HepG2 (cell line): ENCODE measurements at regions not wholly inside any gene's neighbourhood (a gene's known extent, or its start where the extent isn't known, plus 50 kb on each side); places are given as distances from the start of the nearest gene placed in this dataset.

Source experiments
- ATAC-seq: fragments of 200-7000 bp; cut with Tn5 transposase; 3 replicates; pipeline ENCODE4 v1.9.1; 2020; ENCODE audit warnings: mild to moderate bottlenecking, moderate library complexity
- BruUV-seq: library from RNA; stranded (reverse); fragments of 400-500 nt; replicated peaks from 2 replicates; lab custom pipeline; 2021; lab: Mats Ljungman, UMichigan
- CTCF ChIA-PET: fragments of 300-600 bp; formaldehyde crosslinking; extraction: SDS; loops from one replicate; lab custom pipeline; 2021; ENCODE audit warnings: low total read pairs, inconsistent platforms, low intra/inter-chr PET ratio; lab: Yijun Ruan, JAX
- POLR2A ChIA-PET: fragments of 350-600 bp; sonication (Branson Sonifier 250); formaldehyde crosslinking; loops from one replicate; lab custom pipeline; 2020; ENCODE audit warnings: antibody characterized with exemption, inconsistent platforms; lab: Yijun Ruan, JAX
- DNase-seq: peaks from one replicate; pipeline ENCODE4 v3.0.0-alpha.2; 2015; ENCODE audit warnings: low spot score
- FAIRE-seq: peaks from 3 replicates; lab custom pipeline; 2011; peaks lifted over from hg19 to GRCh38; lab: Jason Lieb, UNC
- H2AFZ ChIP-seq: one replicate; pipeline ENCODE4 v1.6.1; 2011; ENCODE audit warnings: low read length, inconsistent platforms
- H3K27ac ChIP-seq: fragments of 300-600 bp; 3 replicates; pipeline ENCODE4 v1.8.0; 2011; ENCODE audit warnings: mixed run types, mild to moderate bottlenecking, mixed read lengths, low read length, inconsistent platforms; ENCODE audit not compliant: insufficient read depth; ENCODE audit errors: extremely low read length
- H3K27me3 ChIP-seq, 2 experiments: fragments of 200-600 bp in 1 of 2; 2 replicates in 1 of 2; 3 replicates in 1 of 2; pipeline versions ENCODE4 v1.6.0 to v1.8.0; 2011; ENCODE audit warnings: low read length in 2 of 2, mild to moderate bottlenecking in 2 of 2, moderate library complexity in 2 of 2, inconsistent platforms in 1 of 2; ENCODE audit not compliant: insufficient read depth in 2 of 2, control insufficient read depth in 1 of 2
- H3K36me3 ChIP-seq, 2 experiments: fragments of 200-600 bp in 1 of 2; replicated peaks in 1 of 2; 2 replicates in 1 of 2; 3 replicates in 1 of 2; pipeline versions ENCODE4 v1.5.1 to v1.8.0; 2011; ENCODE audit warnings: low read length in 2 of 2, inconsistent platforms in 1 of 2; ENCODE audit not compliant: insufficient read depth in 2 of 2, control insufficient read depth in 1 of 2
- H3K4me1 ChIP-seq: 2 replicates; pipeline ENCODE4 v1.5.1; 2012; ENCODE audit warnings: low read length, inconsistent platforms; ENCODE audit not compliant: insufficient read depth
- H3K4me2 ChIP-seq: 2 replicates; pipeline ENCODE4 v1.6.0; 2011; ENCODE audit warnings: low read depth, low read length, inconsistent platforms
- H3K4me3 ChIP-seq, 3 experiments: fragments of 200-600 bp in 1 of 3; sonication (generic), shearing (Covaris generic) in 1 of 3; replicated peaks in 1 of 3; 2 replicates each; pipeline ENCODE4 v1.5.1; 2011 to 2016; ENCODE audit warnings: low read length in 3 of 3, inconsistent platforms in 2 of 3, low read depth in 2 of 3, mild to moderate bottlenecking in 2 of 3, control low read depth in 1 of 3, mixed read lengths in 1 of 3; ENCODE audit not compliant: insufficient read depth in 1 of 3
- H3K79me2 ChIP-seq: one replicate; pipeline ENCODE4 v1.6.1; 2011; ENCODE audit warnings: low read length, inconsistent platforms; ENCODE audit not compliant: insufficient read depth
- H3K9ac ChIP-seq: 2 replicates; pipeline ENCODE4 v1.6.0; 2011; ENCODE audit warnings: mild to moderate bottlenecking, low read depth, low read length, inconsistent platforms; ENCODE audit not compliant: insufficient read depth
- H3K9me3 ChIP-seq: 2 replicates; pipeline ENCODE4 v1.5.1; 2012; ENCODE audit warnings: mild to moderate bottlenecking, low read length
- H4K20me1 ChIP-seq: 2 replicates; pipeline ENCODE4 v1.6.0; 2011; ENCODE audit warnings: inconsistent platforms, mild to moderate bottlenecking, low read length, moderate library complexity; ENCODE audit not compliant: insufficient read depth
- FIP1L1 ChIP-seq: fragments of 200-400 bp; formaldehyde crosslinking; IDR thresholded peaks from 2 replicates; pipeline ENCODE4 v1.6.1; 2018; ENCODE audit warnings: low read depth, mild to moderate bottlenecking, low read length, moderate library complexity, borderline replicate concordance; ENCODE audit not compliant: insufficient read depth
- GABPB1 ChIP-seq: IDR thresholded peaks from 2 replicates; pipeline ENCODE4 v1.6.1; 2016; ENCODE audit warnings: mild to moderate bottlenecking, missing genetic modification reagents, moderate library complexity, missing compliant biosample characterization
- GTF2F1 ChIP-seq: fragments of 150-350 bp; IDR thresholded peaks from 2 replicates; pipeline ENCODE4 v1.6.1; 2014; ENCODE audit warnings: low read length
- ISX ChIP-seq: sonication (generic); formaldehyde crosslinking; conservative IDR thresholded peaks from 2 replicates; pipeline ENCODE4 v1.5.0; 2020; ENCODE audit warnings: missing genetic modification reagents
- KDM3A ChIP-seq: IDR thresholded peaks from 2 replicates; pipeline ENCODE4 v1.6.1; 2018; ENCODE audit warnings: low read depth, missing compliant biosample characterization
- KDM6A ChIP-seq: IDR thresholded peaks from 2 replicates; pipeline ENCODE4 v1.6.1; 2016; ENCODE audit warnings: low read depth
- SIX1 ChIP-seq: sonication (generic); formaldehyde crosslinking; IDR thresholded peaks from 2 replicates; pipeline ENCODE4 v1.4.0; 2020; ENCODE audit warnings: missing genetic modification reagents, borderline replicate concordance
- ZBTB8A ChIP-seq: sonication (generic); formaldehyde crosslinking; IDR thresholded peaks from 2 replicates; pipeline ENCODE4 v1.4.0; 2020; ENCODE audit warnings: mild to moderate bottlenecking, low read depth, missing genetic modification reagents, borderline replicate concordance
- ZEB1 ChIP-seq: IDR thresholded peaks from 2 replicates; pipeline ENCODE4 v1.6.1; 2012; ENCODE audit warnings: mild to moderate bottlenecking, low read depth, inconsistent platforms; ENCODE audit not compliant: insufficient replicate concordance
- ZHX2 ChIP-seq, 2 experiments: sonication (generic) in 1 of 2; formaldehyde crosslinking in 1 of 2; IDR thresholded peaks; 2 replicates each; pipeline versions ENCODE4 v1.6.1 to v1.9.0; 2014 to 2022; ENCODE audit warnings: antibody characterized with exemption in 1 of 2, borderline replicate concordance in 1 of 2, inconsistent platforms in 1 of 2, low read depth in 1 of 2, missing genetic modification reagents in 1 of 2
- ZNF235 ChIP-seq: sonication (generic); formaldehyde crosslinking; IDR thresholded peaks from 2 replicates; pipeline ENCODE4 v1.8.1; 2023; ENCODE audit warnings: mild to moderate bottlenecking, missing genetic modification reagents, borderline replicate concordance
- ZNF567 ChIP-seq: sonication (generic); formaldehyde crosslinking; IDR thresholded peaks from 2 replicates; pipeline ENCODE4 v1.8.1; 2023; ENCODE audit warnings: mild to moderate bottlenecking, missing genetic modification reagents, borderline replicate concordance
- ZNF569 ChIP-seq: sonication (generic); formaldehyde crosslinking; IDR thresholded peaks from 2 replicates; pipeline ENCODE4 v1.5.0; 2020; ENCODE audit warnings: mild to moderate bottlenecking, missing genetic modification reagents, moderate library complexity, borderline replicate concordance
- ZNF772 ChIP-seq: sonication (generic); formaldehyde crosslinking; IDR thresholded peaks from 2 replicates; pipeline ENCODE4 v1.5.0; 2020; ENCODE audit warnings: mild to moderate bottlenecking, missing genetic modification reagents
- WGBS: methylation state at CpG from one replicate; pipeline ENCODE4 v1.1.6; 2017; ENCODE audit warnings: low lambda C conversion rate; 5-methylcytosine and 5-hydroxymethylcytosine counted together
- in situ Hi-C: cut with HindIII; loops from 2 replicates; pipeline ENCODE4 v1.10.0; 2017; ENCODE audit warnings: low pct_unique_long_range_greater_than_20kb; ENCODE audit not compliant: extremely low pct_ligation_motif_present
- intact Hi-C: fragments of 100-400 bp; cut with micrococcal nuclease; formaldehyde crosslinking; loops from one replicate; pipeline ENCODE4 v1.10.0; 2022; ENCODE audit not compliant: unreplicated experiment

- intact Hi-C loops (no loop called here), in situ Hi-C loops (no loop called here)
- no peak for FAIRE-seq
- WGBS = 0% methylated on average over 1 of the region's 1 CpG
- no peak for DNase-seq
- H3K4me3 ChIP-seq = no peak overlapping the region
- no peaks in the 10 kb centered on the region for H3K36me3 ChIP-seq
- BruUV-seq = no TSS peak
- ATAC-seq = no peak
- CTCF ChIA-PET = no interaction called here
- TF ChIP-seq KDM3A (CRISPR knock-in tag) (no peak), GABPB1 (CRISPR knock-in tag) (no peak), ZNF235 (CRISPR knock-in tag) (no peak), KDM6A (no peak), ZNF567 (no peak), ISX (CRISPR knock-in tag) (no peak)
- no peak overlapping the region for H3K27ac ChIP-seq
- H3K9ac ChIP-seq = no peak overlapping the region
- H3K79me2 ChIP-seq = no peaks in the 10 kb centered on the region
- no peaks in the 10 kb centered on the region for H4K20me1 ChIP-seq
- H3K9me3 ChIP-seq = no peaks in the 10 kb centered on the region
- no peaks in the 10 kb centered on the region for H3K27me3 ChIP-seq
- POLR2A ChIA-PET = no interaction called here
- no peak overlapping the region for H3K4me2 ChIP-seq
- no peaks in the 10 kb centered on the region for H3K4me1 ChIP-seq
- no peak overlapping the region for H2AFZ ChIP-seq
Observed at GRCh38 chr2:155944218-155944617, 388.3 kb downstream of the NR4A2 start.

- ATAC-seq (no peak), DNase-seq (no peak), FAIRE-seq (no peak)
- Histone ChIP-seq H3K4me1 (no peaks in the 10 kb centered on the region), H3K4me2 (no peak overlapping the region), H3K9ac (no peak overlapping the region), H3K27ac (no peak overlapping the region), H2AFZ (no peak overlapping the region), H3K9me3 (no peaks in the 10 kb centered on the region; the same call in 1 of the 2 replicates), H3K36me3 (no peaks in the 10 kb centered on the region), H3K79me2 (no peaks in the 10 kb centered on the region), H3K27me3 (no peaks in the 10 kb centered on the region), H4K20me1 (no peaks in the 10 kb centered on the region), H3K4me3 (no peak overlapping the region)
- in situ Hi-C loops (no loop called here), intact Hi-C loops (no loop called here)
- WGBS = 8% methylated on average over 1 of the region's 1 CpG
- CTCF ChIA-PET = no interaction called here
- no TSS peak for BruUV-seq
- POLR2A ChIA-PET = no interaction called here
- no peak for TF ChIP-seq ZEB1
- no peak for TF ChIP-seq ZHX2 (IDR thresholded peaks at IDR 0.05; ENCODE audit: low read depth)
- no peak for TF ChIP-seq ZHX2 (CRISPR knock-in tag; IDR thresholded peaks at IDR 0.05; ENCODE audit: borderline replicate concordance)
- TF ChIP-seq GTF2F1 = no peak
- TF ChIP-seq ZNF569 (CRISPR knock-in tag) = no peak
- TF ChIP-seq FIP1L1 = no peak
- TF ChIP-seq ZBTB8A (CRISPR knock-in tag) = no peak
- no peak for TF ChIP-seq ZNF772 (CRISPR knock-in tag)
- no peak for TF ChIP-seq SIX1
Observed at GRCh38 chr2:155930312-155930711, 402.2 kb downstream of the NR4A2 start.
